Tongue (tissue), 1 donor: ENCODE measurements at regions not wholly inside any gene's neighbourhood (a gene's known extent, or its start where the extent isn't known, plus 50 kb on each side); places are given as distances from the start of the nearest gene placed in this dataset.
"Not testable (repeated sequence)": the region's sequence is repeated elsewhere in the genome, so short reads cannot be mapped to it uniquely, and the experiment has no call there.

Experiments used
- DNase-seq: peaks from one replicate; pipeline ENCODE4 v3.0.0-alpha.2; 2015

DNA sequence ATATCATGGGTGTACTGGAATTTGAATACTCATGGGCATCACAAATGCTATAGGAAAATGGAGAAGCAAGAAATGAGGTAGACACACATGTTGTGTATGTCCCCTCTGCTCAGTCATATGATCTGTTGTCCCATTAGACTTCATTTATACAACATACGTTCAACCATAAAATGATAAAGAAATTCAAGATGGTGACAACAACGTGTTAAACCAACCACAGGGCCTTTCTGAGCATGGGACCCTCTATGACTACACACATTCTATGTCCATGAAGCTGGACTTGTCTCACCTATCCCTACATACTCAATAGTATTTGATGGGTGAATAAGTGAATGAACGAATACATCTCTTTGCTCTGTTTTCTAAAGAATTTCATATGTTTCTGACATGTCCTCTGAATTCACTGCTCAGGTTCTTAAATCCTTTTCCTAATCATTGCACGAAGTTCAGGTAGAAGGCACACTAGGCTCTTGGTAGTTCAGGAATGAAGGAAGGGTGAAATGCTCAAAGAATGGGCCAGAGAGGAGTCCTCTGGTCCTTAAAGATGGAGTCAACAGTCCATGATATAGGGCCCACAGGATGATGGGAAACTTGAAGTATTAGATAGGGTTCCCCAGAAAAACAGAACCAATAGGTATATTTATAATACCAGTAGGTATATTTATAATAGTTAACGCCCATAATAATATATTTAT is 105.7 kb upstream of the PPM1H start:
- no peak for DNase-seq

DNA sequence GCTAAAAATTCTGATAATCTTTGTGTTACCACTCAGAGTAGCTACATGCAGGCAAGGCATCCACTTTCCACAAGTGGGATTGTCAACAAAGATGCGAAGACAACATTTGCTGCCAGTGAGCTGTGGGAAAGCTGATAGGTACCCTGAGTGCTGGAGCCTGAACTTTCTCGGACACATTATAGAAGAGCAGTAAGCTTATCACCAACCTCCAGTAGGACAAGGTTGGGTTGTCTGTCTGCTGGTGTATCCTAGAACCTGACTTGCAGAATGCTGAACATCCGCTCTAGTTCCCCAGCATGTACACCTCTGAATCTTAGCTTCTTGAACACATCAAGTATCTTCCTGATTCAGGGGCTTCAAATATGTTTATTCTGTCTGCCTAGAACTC is 103.8 kb upstream of the PPM1H start:
- no peak for DNase-seq

DNA sequence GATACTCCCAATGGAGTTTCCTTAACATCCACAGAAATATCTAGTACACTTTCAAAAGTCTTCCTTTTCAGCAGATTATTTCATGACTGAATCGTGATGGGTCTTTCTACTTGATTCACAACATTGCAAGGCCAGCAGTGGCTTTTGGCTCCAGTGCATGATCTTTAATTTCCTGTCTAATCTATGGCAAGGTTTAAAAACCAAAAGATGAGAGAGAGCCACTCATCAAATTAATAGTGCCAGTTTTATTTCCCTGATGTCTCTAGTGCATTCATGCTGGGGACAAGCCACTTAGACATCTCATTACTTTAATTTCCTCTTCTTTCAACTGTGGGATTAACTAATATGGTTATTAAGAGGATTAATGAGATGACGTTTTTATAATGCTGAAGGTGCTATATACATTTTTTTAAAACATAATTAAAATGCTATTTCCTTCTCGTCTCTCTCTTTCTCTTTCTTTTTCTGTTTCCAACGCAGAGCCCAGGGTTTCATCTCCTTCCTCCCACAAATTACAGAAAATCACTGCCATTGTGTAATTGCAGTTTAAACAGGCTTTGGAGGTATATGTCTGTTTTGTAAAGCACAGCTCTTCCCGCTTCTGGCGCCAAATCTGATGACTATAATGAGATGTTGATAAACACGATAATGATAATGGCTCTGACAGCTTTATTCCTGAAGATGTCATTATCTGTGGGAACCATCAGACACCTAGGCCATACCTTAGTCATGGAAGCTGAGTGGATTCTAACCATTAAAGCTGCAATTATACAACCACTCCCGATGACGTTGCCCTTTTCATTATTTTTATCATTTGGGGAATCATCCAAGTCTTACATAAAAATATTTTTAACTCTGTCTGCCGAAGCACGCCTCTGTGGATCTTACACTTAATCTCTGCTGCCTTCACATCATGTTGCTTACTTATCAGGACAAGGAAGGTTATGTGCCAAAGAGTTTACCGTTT is 103.1 kb upstream of the PPM1H start:
- DNase-seq = no peak

DNA sequence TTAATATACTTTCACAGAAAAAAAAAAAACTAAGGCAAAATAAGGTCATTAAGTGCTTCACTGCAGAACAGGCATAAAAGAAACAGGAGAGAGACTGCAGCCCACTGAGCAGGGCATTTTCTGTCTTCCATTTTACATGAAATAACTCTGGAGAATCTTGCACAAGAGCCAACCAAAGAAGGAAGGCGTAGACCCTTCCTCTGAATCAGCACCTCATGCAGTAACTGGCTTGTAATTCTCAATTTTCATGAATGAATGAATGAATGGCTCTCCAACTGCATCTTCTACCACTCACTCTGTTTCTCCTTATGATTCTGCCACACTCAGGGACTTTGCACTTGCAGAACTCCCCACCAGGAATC is 102.0 kb upstream of the PPM1H start:
- no peak for DNase-seq

DNA sequence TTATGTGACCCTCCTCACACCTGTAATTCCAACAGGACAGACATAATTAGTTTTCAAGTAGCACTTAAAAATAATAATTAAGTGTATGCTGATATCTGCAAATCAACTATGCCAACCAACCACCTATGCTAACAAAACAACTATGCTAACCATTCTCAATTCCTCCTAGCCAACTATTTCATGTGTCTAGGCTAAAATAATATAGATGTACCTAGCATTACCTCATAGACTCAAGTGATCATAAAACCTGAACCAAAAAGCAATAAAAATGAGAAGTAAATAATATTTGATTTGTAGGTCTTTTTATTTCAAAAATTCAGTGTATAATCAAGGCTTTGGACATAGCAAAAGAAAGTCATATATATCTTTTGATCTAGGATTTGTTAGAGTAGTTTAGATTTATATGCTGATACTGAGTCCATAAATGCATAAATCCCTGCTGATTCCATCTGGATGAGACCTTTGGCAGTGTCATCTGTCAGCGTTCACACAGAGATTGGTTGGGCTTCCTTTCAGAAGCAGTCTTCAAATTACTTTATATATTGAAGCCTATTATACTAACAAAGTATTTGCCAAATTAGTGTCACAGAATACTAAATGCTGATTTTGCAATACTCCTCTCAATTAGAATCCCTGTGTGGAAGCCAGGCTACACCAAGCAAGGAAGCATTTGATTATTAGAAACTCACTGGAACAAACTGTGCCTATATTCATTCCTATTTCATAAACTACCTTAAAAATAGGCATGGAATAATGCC is 101.4 kb upstream of the PPM1H start:
- no peak for DNase-seq

DNA sequence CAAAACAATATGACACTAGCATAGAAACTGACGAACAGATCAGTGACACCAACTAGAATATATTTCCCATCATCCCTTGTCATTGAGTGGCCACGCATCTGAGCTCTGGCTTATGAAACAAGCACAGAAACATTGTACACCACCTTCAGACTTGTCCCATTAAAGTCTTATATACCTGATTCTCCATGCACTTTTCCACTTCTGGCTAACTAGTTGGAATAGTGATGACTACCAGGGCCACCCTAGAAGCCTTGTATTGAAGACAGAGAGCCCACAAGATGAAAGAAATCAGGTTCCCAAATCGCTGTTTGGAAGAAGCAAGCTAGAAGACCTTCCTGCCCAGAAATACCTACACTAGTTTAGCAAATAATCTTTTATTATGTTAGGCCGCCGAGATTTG is 99.7 kb upstream of the PPM1H start:
- no peak for DNase-seq

DNA sequence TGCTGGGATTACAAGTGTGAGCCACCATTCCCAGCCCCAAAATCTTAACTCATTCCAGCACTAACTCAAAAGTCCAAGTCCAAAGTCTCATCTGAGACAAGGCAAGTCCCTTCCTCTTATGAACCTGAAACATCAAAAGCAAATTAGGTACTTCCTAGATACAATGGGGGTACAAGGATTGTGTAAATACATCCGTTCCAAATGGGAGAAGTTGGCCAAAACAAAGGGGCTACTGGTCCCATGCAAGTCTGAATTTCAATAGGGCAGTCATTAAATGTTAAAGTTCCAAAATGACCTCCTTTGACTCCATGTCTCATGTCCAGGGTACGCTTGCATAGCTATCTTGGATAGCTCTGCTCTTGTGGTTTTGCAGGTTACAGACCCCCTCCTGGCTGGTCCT is 94.7 kb upstream of the PPM1H start:
- no peak for DNase-seq

DNA sequence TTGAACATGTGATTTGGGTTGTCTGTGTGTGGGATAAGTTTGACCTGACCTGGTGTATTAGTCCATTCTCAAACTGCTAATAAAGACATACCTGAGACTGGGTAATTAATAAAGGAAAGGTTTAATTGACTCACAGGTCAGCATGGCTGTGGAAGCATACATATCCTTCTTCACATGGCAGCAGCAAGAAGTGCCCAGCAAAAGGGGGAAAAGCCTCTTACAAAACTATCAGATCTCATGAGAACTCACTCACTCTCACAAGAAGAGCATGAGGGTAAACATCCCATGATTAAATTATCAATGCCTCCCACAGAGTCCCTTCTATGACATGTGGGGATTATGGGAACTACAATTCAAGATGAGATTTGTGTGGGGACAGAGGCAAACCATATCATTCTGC is 94.0 kb upstream of the PPM1H start:
- no peak for DNase-seq

DNA sequence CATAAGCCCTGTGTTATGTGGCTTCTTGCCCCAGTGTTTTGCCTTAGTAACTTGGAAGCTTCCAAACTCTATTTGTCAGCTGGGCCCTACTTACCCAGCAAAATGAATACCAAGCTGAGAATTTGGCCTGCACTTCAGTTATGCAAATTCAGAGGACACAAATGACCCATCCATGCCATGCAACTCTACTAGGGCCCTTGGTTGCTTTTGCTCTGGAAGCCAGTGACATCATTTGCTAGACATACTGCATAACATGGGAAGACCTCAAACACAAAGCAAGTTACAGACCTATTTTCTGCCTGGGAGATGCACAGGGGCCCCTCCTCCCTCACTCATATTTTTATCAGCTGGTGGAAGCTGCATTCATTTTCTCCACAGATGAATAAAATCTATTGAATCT is 90.2 kb upstream of the PPM1H start:
- no peak for DNase-seq

DNA sequence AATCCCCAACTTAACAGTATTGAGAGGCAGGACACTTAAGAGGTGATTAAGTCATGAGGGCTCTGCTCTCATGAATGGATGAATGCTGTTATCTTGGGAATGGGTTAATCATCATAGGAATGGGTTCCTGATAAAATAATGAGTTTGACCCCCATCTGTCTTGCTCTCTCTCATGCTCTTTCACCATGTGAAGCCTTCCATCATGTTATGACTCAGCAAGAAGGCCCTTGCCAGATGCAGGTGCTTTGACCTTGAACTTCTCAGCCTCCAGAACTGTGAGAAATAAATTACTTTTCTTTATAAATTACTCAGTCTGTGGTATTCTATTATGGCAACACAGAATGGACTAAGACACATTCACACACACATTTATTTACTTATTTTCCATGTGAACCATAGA is 89.0 kb upstream of the PPM1H start:
- DNase-seq = no peak

DNA sequence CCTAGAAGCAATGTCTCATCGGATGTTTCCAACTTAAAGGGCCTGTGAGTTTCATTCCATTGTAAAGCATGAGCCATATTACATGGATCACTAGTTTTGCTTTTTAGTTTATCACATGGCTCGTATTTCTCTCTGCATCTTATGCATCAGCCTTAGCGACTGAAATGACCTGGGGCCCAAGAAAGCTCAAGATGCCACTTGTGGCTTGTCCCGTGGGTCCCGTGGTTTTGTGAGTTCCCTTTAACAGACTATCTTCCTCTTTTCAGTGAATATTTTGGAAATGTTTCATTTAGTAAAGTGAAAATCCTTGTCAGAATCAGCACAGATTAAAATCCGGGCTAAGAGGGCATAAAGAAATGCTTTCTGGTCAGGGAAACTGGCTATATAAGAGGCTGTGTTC is 86.2 kb upstream of the PPM1H start:
- DNase-seq = no peak

DNA sequence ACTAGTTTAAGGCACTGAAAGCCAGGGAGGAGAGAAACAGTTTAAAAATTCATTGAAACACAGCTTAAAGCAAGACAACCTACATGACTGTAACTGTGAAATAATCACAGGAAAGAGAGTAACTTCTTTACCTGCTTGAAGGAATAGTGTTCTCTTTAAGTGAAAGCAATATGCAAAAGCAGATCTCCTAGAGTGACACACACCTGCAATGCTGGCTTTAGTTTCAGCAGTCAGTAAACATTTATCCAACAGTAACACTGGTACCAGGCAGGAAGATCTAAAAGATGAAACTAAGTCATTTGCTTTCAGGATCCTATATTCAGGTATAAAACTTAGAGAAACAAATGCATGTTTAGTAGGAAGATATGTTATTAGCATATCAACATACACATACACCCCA is 85.3 kb upstream of the PPM1H start:
- DNase-seq = no peak

DNA sequence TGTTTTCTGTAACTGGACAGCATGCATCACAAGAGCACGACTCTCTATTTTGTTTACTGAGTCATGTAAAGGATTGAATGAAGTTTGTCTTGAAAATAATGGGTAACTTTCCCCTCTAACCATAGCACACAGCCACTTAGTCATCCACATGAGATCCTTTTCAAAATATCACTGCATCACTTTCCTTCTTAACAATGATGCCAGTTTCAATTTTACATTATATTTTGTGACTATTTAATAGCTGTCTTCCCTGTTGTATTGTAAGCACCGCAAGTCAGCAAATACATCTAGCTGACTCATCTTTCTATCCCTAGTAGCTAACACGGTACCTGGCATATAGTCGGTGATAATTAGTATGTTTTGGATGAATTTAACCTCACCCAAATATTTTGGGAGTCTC is 83.3 kb upstream of the PPM1H start:
- no peak for DNase-seq

DNA sequence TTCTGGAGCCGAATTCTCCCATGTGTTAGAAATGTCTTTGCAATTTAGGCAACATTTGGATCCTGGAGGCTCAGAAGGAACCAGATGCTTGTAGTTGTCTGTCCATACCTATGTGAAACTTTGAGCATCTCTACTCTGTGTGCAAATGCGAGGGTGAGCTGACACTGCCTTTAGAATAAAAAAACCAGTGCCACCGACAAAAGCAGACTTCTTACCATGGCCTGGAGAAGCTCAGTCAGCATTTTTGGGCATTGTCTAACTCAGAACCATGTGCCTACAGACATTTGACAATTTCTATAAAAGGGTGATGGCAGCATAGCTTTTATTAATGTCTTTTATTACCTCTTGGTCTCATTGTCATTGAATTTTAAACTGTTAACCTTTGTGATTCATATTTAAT is 78.4 kb upstream of the PPM1H start:
- no peak for DNase-seq

DNA sequence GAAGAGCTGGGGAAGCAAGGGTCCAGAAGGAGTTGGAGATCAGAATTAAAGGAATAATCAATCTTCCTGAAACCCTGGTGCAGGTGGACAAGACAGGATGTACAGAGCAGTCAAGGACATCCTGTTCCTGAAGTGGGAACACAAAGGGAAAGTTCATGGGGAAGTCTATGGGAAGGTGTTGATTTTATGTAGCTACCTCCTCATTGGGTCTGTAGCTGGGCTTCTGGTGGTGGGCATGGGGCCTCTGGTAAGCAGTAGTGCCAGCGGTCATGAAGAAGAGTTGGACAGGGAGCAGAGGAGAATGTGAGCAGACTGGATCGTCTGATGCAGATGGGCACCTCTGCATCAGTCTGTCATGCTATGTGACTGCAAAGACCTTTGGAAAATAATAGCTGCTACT is 75.7 kb upstream of the PPM1H start:
- no peak for DNase-seq

DNA sequence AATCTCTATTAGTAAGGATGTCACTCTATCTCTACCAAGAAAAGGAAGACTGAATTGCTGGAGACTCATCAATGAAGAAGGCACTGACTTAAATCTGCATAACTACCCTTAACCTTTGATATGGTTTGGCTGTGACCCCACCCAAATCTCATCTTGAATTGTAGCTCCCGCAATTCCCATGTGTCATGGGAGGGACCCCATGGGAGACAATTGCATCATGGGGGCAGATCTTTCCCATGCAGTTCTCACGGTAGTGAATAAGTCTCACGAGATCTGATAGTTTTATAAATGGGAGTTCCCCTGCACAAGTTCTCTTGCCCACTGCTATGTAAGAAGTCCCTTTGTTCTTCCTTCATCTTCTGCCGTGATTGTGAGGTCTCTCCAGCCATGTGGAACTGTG is 73.4 kb upstream of the PPM1H start:
- DNase-seq = no peak

DNA sequence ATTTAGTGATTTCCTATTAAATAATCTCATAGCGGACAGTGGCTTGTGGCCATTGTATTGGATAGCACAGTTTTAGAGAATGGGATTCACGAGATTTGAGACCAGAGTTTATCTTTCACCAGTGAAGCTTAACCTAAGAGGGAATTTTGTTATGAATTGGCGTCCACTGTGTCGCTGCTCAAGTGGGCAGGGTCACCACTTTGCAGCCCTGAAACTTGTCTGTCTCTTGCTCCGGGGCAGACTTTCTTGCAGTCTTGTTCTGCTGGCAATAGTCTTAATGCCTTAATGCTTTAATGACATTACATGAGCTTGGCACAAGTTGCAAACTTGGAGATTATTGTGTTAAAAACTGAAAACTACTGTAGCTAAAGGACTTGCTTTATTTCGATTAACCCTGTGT is 72.8 kb upstream of the PPM1H start:
- DNase-seq = no peak

DNA sequence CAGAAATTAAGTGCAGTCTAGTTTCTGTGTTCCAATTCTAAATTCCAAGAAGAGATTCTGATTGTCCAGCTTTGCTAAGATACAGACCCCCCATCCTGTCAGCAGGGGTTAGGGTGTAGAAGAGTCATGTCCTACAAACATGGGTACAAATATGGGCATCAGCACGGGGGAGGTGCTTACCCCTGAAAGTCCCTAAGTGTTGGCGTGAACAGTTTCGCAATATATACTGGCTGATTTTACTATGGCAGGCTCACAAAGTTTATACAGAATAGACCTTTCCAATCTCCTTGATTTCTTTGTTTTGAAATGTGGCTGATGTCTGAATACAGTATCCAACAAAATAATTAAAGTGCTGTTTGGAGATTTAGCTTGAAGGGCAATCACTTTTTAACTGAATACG is 71.6 kb upstream of the PPM1H start:
- DNase-seq = no peak

DNA sequence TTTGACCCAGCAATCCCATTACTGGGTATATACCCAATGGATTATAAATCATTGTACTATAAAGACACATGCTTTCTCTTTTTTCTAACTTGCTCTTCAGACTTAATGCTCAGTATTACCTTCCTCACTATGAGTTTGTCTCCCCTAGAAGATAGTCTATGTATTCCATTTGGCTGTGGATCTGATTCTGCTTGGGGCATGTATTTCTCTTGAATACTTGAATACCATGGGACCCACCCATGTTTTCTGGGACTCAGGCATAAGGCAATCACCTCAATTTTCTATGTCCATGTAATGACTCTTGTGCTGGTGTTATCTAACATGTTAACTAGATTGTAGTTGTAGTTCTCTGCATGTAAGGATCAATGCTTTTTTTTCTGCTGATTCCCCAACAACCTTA is 70.4 kb upstream of the PPM1H start:
- DNase-seq = no peak

DNA sequence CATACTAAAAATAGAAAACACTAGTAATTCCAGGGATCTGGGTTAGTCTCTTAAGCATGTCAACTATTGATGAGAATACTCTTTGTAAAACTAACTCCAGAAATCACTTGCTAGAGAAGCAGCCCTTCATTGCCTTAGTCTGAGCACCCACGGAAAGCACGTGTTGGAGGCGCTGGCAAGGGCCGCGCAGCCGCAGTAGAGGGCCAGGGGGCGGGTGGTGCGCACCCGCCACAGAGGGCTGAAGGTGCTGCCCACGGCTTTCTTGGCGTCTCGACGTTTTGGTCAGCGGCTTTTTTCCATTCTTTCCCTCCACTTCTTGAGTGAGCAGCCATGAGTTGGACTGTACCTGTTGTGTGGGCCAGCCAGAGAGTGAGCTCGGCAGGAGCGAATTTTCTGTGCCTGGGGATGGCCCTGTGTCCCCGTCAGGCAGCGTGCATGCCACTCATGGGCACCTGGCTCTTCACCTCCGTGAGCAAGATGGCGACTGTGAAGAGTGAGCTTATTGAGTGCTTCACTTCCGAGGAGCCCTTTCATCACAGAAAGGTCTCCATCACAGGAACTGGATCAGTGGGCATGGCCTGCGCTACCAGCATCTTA is 68.4 kb upstream of the PPM1H start:
- no peak for DNase-seq

DNA sequence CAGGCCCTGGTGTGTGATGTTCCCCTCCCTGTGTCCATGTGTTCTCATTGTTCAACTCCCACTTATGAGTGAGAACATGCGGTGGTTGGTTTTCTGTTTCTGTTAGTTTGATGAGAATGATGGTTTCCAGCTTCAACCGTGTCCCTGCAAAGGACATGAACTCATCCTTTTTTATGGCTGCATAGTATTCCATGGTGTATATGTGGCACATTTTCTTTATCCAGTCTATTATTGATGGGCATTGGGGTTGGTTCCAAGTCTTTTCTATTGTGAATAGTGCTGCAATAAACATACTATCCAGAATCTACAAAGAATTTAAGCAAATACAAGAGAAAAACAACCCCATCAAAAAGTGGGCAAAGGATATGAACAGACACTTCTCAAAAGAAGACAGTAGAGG is 67.1 kb upstream of the PPM1H start:
- DNase-seq = not testable (repeated sequence)

DNA sequence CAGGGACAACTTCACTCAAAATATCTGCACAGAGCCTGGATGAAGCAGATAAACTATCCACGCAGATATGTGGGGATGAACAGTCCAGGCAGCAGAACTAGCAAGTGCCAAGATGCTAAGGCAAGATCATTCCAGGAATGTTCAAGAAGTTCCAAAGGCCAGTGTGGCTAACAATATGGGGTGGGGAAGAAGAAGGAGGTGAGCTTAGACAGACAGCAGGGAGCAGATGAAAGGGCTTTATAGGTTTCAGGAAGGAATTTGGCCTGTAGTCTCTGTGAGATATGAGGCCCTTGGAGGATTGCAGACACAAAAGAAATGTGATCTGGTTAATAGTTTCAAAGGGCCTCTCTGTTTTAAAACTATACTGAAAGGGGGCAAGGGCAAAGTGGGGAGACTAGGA is 63.5 kb upstream of the PPM1H start:
- DNase-seq = no peak

DNA sequence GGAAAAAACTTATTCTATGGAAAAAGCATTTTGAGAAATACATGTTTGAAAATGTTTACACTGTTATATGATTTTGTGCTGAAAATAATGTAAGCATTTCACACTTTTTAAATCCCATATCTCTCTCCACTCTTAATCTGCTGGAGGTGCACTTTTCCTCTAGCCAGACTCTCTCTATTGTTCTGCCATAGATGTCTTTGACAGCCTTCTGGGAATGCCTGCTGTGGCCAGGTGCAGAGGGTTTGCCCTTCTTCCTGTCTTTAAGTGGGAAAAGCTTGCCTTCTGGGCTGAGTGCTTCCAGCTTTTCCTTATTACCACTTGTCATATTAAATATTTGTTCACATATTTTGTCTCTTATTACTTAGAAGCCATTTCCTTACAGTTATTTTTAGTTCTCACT is 60.1 kb upstream of the PPM1H start:
- no peak for DNase-seq
